ENCODE measurements at regions not wholly inside any gene's neighbourhood (a gene's known extent, or its start where the extent isn't known, plus 50 kb on each side); places are given as distances from the start of the nearest gene placed in this dataset.

- TF ChIP-seq CTCF (IDR thresholded peaks at IDR 0.05): no peak
- no peak for TF ChIP-seq EZH2 (IDR thresholded peaks at IDR 0.05; ENCODE audit: borderline replicate concordance, insufficient read depth, low read depth, low read length, poor library complexity, severe bottlenecking)
These were observed 492.7 kb downstream of the BRD1 start for GRCh38 chr22:49334976-49335375.
